ENCODE measurements at regions not wholly inside any gene's neighbourhood (a gene's known extent, or its start where the extent isn't known, plus 50 kb on each side); places are given as distances from the start of the nearest gene placed in this dataset.
"Not testable (repeated sequence)": the region's sequence is repeated elsewhere in the genome, so short reads cannot be mapped to it uniquely, and the experiment has no call there.

DNA sequence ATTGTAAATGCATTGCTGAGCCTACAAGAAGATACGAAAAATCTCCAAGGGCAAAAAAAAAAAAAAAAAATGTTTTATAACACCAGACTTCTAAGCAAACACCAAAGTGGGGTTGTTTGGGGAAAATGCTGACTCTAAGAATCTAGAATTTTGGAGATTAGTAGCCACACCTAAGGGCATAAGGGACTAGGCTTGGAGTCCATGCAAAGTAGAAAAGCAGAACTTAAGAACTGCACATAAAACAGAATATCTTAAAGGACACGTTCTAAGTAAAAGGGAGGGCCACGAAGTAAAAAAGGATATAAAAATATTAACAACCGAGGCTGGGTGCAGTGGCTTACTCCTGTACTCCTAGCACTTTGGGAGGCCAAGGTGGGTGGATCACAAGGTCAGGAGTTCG lies 269.8 kb upstream of the AUTS2 start:
- no peak for DNase-seq (ENCODE audit: low read depth)

DNA sequence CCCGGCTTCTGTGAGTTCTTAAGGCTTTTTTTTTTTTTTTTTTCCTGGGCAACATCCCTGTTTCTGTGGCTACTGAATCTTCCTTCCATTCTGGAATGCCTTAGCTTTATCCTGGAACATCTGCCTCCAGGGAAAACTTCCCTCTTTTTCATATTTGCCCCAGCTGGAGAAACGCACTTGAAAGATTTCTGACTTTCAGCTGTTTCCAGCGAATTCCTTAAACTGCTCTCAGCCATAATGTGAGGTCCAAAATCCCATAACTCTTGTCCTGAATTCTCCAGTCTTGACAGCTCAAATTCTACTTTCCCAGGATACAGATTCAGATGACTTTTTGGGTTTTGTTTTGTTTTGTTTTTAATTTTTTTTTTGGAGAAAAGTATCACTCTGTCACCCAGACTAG lies 263.6 kb upstream of the AUTS2 start:
- DNase-seq (ENCODE audit: low read depth): no peak

GRCh38 chr7:69335331-69335730 lies 262.9 kb upstream of the AUTS2 start:
- no peak for DNase-seq (ENCODE audit: low read depth)

DNA sequence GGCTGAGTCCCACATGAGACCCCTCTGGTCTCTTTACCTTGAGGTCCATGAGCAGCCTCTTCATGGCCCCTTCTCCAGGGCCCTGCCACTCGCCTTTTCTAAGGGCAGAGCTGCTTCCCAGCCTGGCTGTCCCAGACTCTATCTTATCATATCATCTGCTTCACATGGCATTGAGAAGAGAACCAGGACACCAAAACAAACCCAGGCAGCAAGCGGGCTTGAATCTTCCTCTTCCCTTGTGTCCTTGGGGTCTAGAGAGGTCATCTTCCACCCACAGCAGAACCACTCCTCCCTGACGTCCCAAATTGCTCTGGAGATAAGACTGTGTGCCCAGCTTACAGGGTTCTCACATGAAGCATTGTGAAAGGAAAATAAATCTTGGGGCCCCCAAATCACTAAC lies 261.3 kb upstream of the AUTS2 start:
- no peak for DNase-seq (ENCODE audit: low read depth)

- DNase-seq (ENCODE audit: low read depth): no peak
Observed at GRCh38 chr7:69338144-69338543, 260.1 kb upstream of the AUTS2 start.

- no peak for DNase-seq (ENCODE audit: low read depth)
Observed at GRCh38 chr7:69341288-69341687, 257.0 kb upstream of the AUTS2 start.

GRCh38 chr7:69342154-69342884 lies 256.0 kb upstream of the AUTS2 start:
- no peak for DNase-seq (ENCODE audit: low read depth)

DNA sequence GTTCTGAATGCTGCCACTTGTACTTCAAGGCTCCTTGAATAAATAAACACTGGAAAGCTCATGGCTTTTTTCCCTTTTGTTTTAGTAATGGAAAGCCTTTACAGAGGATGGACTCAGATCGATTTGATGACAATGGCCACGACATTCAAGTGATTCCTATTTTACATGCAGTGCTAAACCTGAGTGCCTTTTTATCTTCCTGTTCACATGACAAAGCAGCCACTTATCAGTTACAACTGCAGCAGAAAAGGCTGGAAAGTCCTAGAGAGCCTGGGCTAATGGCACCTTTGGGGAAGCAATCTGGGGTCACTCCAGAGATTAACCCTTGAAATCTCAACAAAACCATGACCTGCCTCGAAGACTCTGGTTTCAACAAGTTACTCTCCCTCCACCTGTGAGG lies 249.0 kb upstream of the AUTS2 start:
- DNase-seq (ENCODE audit: low read depth): no peak

GRCh38 chr7:69358163-69358821 lies 240.0 kb upstream of the AUTS2 start:
- DNase-seq (ENCODE audit: low read depth): no peak

GRCh38 chr7:69359003-69359700 lies 239.1 kb upstream of the AUTS2 start:
- no peak for DNase-seq (ENCODE audit: low read depth)

DNA sequence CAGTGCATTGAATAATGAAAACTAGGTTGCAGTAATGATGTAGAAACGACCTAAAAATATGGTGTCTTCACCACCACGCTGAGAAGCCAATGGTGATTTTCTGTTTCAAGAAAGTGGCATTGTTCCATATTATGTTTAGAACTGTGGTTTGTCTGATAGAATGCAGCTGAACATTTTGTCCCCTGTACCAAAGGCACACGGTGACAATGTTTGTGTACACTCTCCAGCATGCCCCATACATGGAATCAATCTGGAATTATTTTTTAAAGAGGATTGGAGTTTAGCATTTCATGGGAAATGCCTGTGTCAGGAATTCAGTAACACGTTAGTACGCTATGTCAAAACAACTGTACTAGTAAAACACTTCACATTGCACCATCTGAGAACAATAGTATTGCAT lies 237.4 kb upstream of the AUTS2 start:
- no peak for DNase-seq (ENCODE audit: low read depth)

DNA sequence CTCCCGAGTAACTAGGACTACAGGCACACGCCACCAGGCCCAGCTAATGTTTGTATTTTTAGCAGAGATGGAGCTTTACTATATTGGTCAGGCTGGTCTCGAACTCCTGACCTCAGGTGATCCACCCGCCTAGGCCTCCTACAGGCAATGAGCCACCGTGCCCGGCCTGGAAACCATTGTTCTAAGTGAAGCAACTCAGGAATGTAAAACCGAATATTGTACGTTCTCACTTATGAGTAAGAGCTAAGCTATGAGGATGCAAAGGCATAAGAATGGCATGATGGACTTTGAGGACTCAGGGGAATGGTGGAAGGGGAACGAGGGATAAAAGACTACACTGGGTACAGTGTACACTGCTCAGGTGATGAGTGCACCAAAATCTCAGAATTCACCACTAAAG lies 235.1 kb upstream of the AUTS2 start:
- no peak for DNase-seq (ENCODE audit: low read depth)

- DNase-seq (ENCODE audit: low read depth): no peak
Observed at GRCh38 chr7:69364813-69365643, 233.2 kb upstream of the AUTS2 start.

- DNase-seq (ENCODE audit: low read depth): peak; percentile 9
Observed at GRCh38 chr7:69365651-69366192, 232.6 kb upstream of the AUTS2 start.

- no peak for DNase-seq (ENCODE audit: low read depth)
Observed at GRCh38 chr7:69367780-69368179, 230.5 kb upstream of the AUTS2 start.

- DNase-seq (ENCODE audit: low read depth): peak; percentile 45
Observed at GRCh38 chr7:69373171-69374043, 224.9 kb upstream of the AUTS2 start.

GRCh38 chr7:69374044-69374425 lies 224.2 kb upstream of the AUTS2 start:
- DNase-seq (ENCODE audit: low read depth): peak; percentile 8

DNA sequence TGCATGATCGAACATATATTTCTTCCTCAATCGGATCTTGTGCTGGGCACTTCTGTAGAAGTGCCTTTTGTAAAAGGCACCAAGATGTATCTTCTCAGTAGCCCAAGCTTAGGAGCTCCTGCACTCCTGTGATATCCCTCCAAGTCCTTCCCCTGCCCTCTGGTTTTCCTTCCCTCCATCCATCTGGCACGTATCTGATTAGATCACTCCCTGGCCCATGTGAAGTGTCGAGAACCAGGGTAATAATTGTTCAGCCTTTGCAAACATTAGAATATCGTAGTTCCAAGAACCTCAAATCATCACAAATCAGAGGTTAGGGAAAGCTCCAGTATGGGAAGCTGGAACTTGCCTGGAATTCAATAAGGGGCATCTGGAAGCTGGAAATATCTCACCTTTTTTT lies 221.1 kb upstream of the AUTS2 start:
- DNase-seq (ENCODE audit: low read depth): no peak

DNA sequence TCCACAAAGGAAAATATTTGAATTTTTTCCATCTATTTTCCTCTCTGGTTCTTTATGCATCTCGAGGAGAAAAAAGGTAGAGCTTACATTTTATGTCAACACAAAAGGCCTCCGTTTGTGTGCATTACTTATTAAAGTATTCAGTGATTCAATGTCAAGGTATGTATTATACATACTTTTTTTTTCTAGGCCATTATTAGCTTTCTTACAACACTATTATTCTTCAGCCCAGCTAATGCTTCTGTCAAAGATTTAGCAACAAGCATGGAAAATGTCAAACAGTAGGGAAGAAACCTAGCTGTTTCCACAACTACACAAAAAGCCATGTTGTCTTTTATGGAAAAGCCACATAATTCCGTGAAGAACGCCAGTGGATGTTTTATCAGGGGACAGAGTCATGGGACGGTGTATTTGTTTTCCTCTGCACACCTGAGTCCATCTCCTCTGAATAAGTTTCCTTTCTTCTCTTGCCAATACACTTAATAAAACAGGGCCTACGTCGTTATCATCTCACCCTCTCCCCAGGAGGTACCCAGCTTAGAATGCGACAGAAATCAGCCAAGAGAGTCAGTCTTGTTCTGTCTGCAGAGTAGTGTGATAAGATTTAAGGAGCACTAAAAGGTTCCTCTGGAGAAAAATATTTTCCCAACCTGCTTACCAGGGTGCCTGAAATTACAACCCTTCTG lies 209.7 kb upstream of the AUTS2 start:
- peak; percentile 3 for DNase-seq (ENCODE audit: low read depth)

- DNase-seq (ENCODE audit: low read depth): no peak
Observed at GRCh38 chr7:69389216-69389615, 209.1 kb upstream of the AUTS2 start.

DNA sequence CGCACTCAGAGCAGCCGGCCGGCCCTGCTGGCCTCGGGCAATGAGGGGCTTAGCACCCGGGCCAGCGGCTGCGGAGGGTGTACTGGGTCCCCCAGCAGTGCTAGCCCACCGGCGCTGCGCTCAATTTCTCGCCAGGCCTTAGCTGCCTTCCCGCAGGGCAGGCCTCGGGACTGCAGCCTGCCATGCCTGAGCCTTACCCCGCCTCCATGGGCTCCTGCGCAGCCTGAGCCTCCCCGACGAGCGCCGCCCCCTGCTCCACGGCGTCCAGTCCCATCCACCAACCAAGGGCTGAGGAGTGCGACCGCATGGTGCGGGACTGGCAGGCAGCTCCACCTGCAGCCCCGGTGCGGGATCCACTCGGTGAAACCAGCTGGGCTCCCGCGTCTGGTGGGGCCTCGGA lies 204.4 kb upstream of the AUTS2 start:
- DNase-seq (ENCODE audit: low read depth): not testable (repeated sequence)

Data from EH (cell line).